Heart right ventricle (tissue), 16 donors: ENCODE measurements at regions not wholly inside any gene's neighbourhood (a gene's known extent, or its start where the extent isn't known, plus 50 kb on each side); places are given as distances from the start of the nearest gene placed in this dataset.

Source experiments
- ATAC-seq, 8 donors: fragments of 200-7000 bp; cut with Tn5 transposase; one replicate each; pipeline ENCODE4 v1.9.1; 2020; ENCODE audit warnings: mild to moderate bottlenecking in 8 of 8, moderate library complexity in 8 of 8, moderate number of reproducible peaks in 1 of 8
- DNase-seq, 2 donors: peaks; one replicate each; pipeline ENCODE4 v3.0.0-alpha.2; 2020
- H3K27ac ChIP-seq, 10 donors: fragments of 200-600 bp; sonication (generic) in 2 of 10; one replicate each; pipeline versions ENCODE4 v1.5.0 to v1.8.0; 2020 to 2022; ENCODE audit warnings: mild to moderate bottlenecking in 3 of 10
- H3K27me3 ChIP-seq, 7 donors: fragments of 200-600 bp; one replicate each; pipeline ENCODE4 v1.8.0; 2021 to 2022; ENCODE audit warnings: mild to moderate bottlenecking in 2 of 7
- H3K36me3 ChIP-seq, 9 donors: fragments of 200-600 bp; sonication (generic) in 1 of 9; one replicate each; pipeline versions ENCODE4 v1.5.0 to v1.8.0; 2020 to 2022; ENCODE audit warnings: mild to moderate bottlenecking in 2 of 9
- H3K4me1 ChIP-seq, 9 donors: fragments of 200-600 bp; sonication (generic) in 1 of 9; one replicate each; pipeline versions ENCODE4 v1.5.0 to v1.8.0; 2020 to 2022; ENCODE audit warnings: mild to moderate bottlenecking in 4 of 9
- H3K4me3 ChIP-seq, 10 donors: fragments of 200-600 bp; sonication (generic) in 2 of 10; one replicate each; pipeline versions ENCODE4 v1.5.0 to v1.8.0; 2020 to 2022; ENCODE audit warnings: mild to moderate bottlenecking in 7 of 10, moderate library complexity in 2 of 10
- H3K9me3 ChIP-seq, 11 donors: fragments of 200-600 bp in 10 of 11; sonication (generic) in 2 of 11; one replicate each; pipeline versions ENCODE4 v1.5.0 to v1.8.0; 2013 to 2022; ENCODE audit warnings: mild to moderate bottlenecking in 2 of 11, control low read depth in 1 of 11, moderate library complexity in 1 of 11
- CTCF ChIP-seq, 9 donors: fragments of 200-600 bp; sonication (generic) in 2 of 9; IDR thresholded peaks; one replicate each; pipeline versions ENCODE4 v1.5.0 to v1.8.0; 2021 to 2022; ENCODE audit warnings: antibody characterized with exemption in 9 of 9, mild to moderate bottlenecking in 5 of 9, moderate library complexity in 1 of 9
- WGBS, 2 donors: extraction: QIAGEN DNeasy Blood & Tissue Kit; methylation state at CpG; one replicate each; pipeline ENCODE4 v1.1.7; 2013; ENCODE audit warnings: inconsistent platforms in 1 of 2; 5-methylcytosine and 5-hydroxymethylcytosine counted together
- intact Hi-C, 10 donors: fragments of 100-400 bp; cut with DNase I; formaldehyde crosslinking; loops; one replicate each; pipeline versions ENCODE4 v1.11.1 to v1.14.2; 2022
- donor health status: Arrhythmogenic right ventricular cardiomyopathy.
- donor health status: ischemic (EF 13 %, LVEDD 7.1; RV severe dilation, severe dysfunction).
- donor health status: healthy with polysubstance abuse.
- donor health status: DM: no; HTN: yes; CAD: no.
- donor health status: DM: no; HTN: no; CAD: no.
- donor health status: ischemic (EF 25% LVEDD 6.9; RV normal size, moderate dysfunction).
- donor health status: ischemic (EF 25% LVEDD 5.7; RV mildly dilated, moderate dysfunction).
- donor health status: healthy.
- donor health status: DM: yes; HTN: yes; CAD: no.
- donor health status: Ischemic cardiomyopathy.
- donor health status: ischemic (EF 35%, LVEDD 5.7; RV mildly dilated, moderate dysfunction).
- donor health status: nonischemic (EF 11% LVEDD 7.7; RV severe dilation, severe dysfunction).
- donor health status: DM: yes; HTN: yes; CAD: no.
- donor health status: PGD.
- donor health status: ischemic (EF 29% LVEDD 5.4; RV normal size, mild dysfunction).
- donor health status: nonischemic (EF 23%, LVEDD 6.1; RV moderate dilation, normal function).

GRCh38 chr13:79972066-79972569 lies 368.8 kb downstream of the SPRY2 start:
- TF ChIP-seq CTCF (IDR thresholded peaks at IDR 0.05), result no peak
- H3K27me3 ChIP-seq, result no peaks in the 10 kb centered on the region
- peaks cover 0 to 26% (median 0%) of the 10 kb centered on the region in 11 donors for H3K9me3 ChIP-seq
- no peaks in the 10 kb centered on the region for H3K36me3 ChIP-seq
- WGBS, 2 donors, result 88 to 91% methylated on average over 2 of the region's 2 CpGs
- DNase-seq, result no peak
- intact Hi-C loops, result loop anchor here in 3 of 10 donors (5.0 to 10.0 kb wide), 2 partner anchors 370 to 373 kb away; partner anchors contain the start of gene SPRY2 (in 3 of the 3)
- H3K27ac ChIP-seq, result no peak overlapping the region
- peaks cover 0 to 10% (median 0%) of the 10 kb centered on the region in 9 donors for H3K4me1 ChIP-seq
- H3K4me3 ChIP-seq, result no peak overlapping the region
- ATAC-seq, result no peak

- no peak for TF ChIP-seq CTCF (IDR thresholded peaks at IDR 0.05)
- intact Hi-C loops, result no loop called here
- 51 to 56% methylated on average over 2 of the region's 2 CpGs for WGBS, 2 donors
These were observed 374.4 kb downstream of the SPRY2 start for GRCh38 chr13:79966493-79966895.

GRCh38 chr13:79966059-79966458 lies 374.9 kb downstream of the SPRY2 start:
- TF ChIP-seq CTCF (IDR thresholded peaks at IDR 0.05), result no peak
- no peak for ATAC-seq
- Histone ChIP-seq H3K27me3 (no peaks in the 10 kb centered on the region), H3K4me3 (no peak overlapping the region), H3K4me1 (no peaks in the 10 kb centered on the region), H3K27ac (no peak overlapping the region), H3K36me3 (no peaks in the 10 kb centered on the region), H3K9me3 (peaks cover 0 to 18% (median 0%) of the 10 kb centered on the region in 11 donors)
- intact Hi-C loops, result no loop called here
- DNase-seq, result no peak
- WGBS, 2 donors, result 86 to 90% methylated on average over 3 of the region's 3 CpGs

More at GRCh38 chr13:79966493-79966895, 374.4 kb downstream of the SPRY2 start:
- Histone ChIP-seq H3K27me3 (no peaks in the 10 kb centered on the region), H3K9me3 (peaks cover 0 to 20% (median 0%) of the 10 kb centered on the region in 11 donors), H3K4me1 (no peaks in the 10 kb centered on the region), H3K27ac (no peak overlapping the region), H3K36me3 (no peaks in the 10 kb centered on the region), H3K4me3 (no peak overlapping the region)
- no peak for ATAC-seq
- no peak for DNase-seq

- peaks cover 0 to 10% (median 0%) of the 10 kb centered on the region in 11 donors for H3K9me3 ChIP-seq
- no peak for TF ChIP-seq CTCF (IDR thresholded peaks at IDR 0.05)
- H3K4me1 ChIP-seq, result no peaks in the 10 kb centered on the region
- WGBS, 2 donors, result 84 to 86% methylated on average over 3 of the region's 3 CpGs
- H3K27ac ChIP-seq, result no peak overlapping the region
- H3K36me3 ChIP-seq, result no peaks in the 10 kb centered on the region
- ATAC-seq, result no peak
- DNase-seq, result no peak
- no peaks in the 10 kb centered on the region for H3K27me3 ChIP-seq
- H3K4me3 ChIP-seq, result no peak overlapping the region
- intact Hi-C loops, result no loop called here
These were observed 394.4 kb downstream of the SPRY2 start for GRCh38 chr13:79946556-79946955.
